ENCODE measurements at regions not wholly inside any gene's neighbourhood (a gene's known extent, or its start where the extent isn't known, plus 50 kb on each side); places are given as distances from the start of the nearest gene placed in this dataset.
"Not testable (repeated sequence)": the region's sequence is repeated elsewhere in the genome, so short reads cannot be mapped to it uniquely, and the experiment has no call there.

GRCh38 chr16:21422824-21423223 is 144.7 kb upstream of the CRYM start:
- intact Hi-C loops (cut with DNase I); ATAC-seq (ENCODE audit: poor library complexity): not testable (repeated sequence)
- peak; percentile 5 for DNase-seq

- ATAC-seq (ENCODE audit: poor library complexity); DNase-seq; intact Hi-C loops (cut with DNase I): not testable (repeated sequence)
These were observed 126.6 kb upstream of the CRYM start for GRCh38 chr16:21404699-21405098.

DNA sequence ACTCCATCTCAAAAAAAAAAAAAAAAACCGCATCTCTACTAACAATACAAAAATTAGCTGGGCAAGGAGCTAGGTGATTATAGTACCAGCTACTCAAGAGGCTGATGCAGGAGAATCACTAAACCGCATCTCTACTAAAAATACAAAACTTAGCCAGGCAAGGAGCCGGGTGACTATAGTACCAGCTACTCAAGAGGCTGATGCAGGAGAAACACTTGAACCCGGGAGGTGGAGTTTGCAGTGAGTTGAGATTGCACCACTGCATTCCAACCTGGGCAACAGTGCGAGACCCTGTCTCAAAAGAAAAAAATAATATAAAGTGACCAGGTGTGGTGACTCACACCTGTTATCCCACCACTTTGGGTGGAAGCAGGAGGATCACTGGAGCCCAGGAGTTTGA is 119.8 kb upstream of the CRYM start:
- ATAC-seq (ENCODE audit: poor library complexity); DNase-seq; intact Hi-C loops (cut with DNase I): not testable (repeated sequence)

GRCh38 chr16:21396545-21396944 is 118.5 kb upstream of the CRYM start:
- ATAC-seq (ENCODE audit: poor library complexity); DNase-seq: not testable (repeated sequence)

GRCh38 chr16:21390634-21391033 is 112.5 kb upstream of the CRYM start:
- ATAC-seq (ENCODE audit: poor library complexity); intact Hi-C loops (cut with DNase I); DNase-seq: not testable (repeated sequence)

More at GRCh38 chr16:21396545-21396944, 118.5 kb upstream of the CRYM start:
- intact Hi-C loops (cut with DNase I), result not testable (repeated sequence)

GRCh38 chr16:21389860-21390259 is 111.8 kb upstream of the CRYM start:
- DNase-seq; ATAC-seq (ENCODE audit: poor library complexity); intact Hi-C loops (cut with DNase I): not testable (repeated sequence)

GRCh38 chr16:21387757-21388156 is 109.7 kb upstream of the CRYM start:
- intact Hi-C loops (cut with DNase I); ATAC-seq (ENCODE audit: poor library complexity); DNase-seq: not testable (repeated sequence)

- intact Hi-C loops (cut with DNase I); ATAC-seq (ENCODE audit: poor library complexity): not testable (repeated sequence)
These were observed 108.3 kb upstream of the CRYM start for GRCh38 chr16:21386201-21386915.

DNA sequence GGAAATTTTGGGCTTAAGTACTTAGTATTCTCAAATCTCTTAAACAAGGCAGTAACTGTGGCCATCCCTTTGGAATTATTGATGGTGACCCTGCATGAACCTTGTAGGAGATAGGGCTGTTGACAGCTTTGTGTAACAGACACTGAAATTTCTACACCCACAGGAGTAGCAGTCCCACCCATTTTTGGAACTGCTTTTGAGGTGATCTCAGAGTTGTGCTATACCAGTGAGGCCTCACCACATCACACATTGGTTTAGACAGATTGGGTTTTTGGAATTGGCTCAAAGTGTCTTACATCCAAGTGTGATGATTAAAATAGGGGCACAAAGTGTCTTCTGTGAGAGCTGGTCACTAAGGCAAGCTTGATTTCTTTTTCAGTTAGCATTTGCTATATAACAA is 105.6 kb upstream of the CRYM start:
- intact Hi-C loops (cut with DNase I); DNase-seq: not testable (repeated sequence)
- ATAC-seq (ENCODE audit: poor library complexity), result peak; percentile 77

More at GRCh38 chr16:21386201-21386915, 108.3 kb upstream of the CRYM start:
- not testable (repeated sequence) for DNase-seq

GRCh38 chr16:21379645-21380044 is 101.6 kb upstream of the CRYM start:
- ATAC-seq (ENCODE audit: poor library complexity); DNase-seq; intact Hi-C loops (cut with DNase I): not testable (repeated sequence)

DNA sequence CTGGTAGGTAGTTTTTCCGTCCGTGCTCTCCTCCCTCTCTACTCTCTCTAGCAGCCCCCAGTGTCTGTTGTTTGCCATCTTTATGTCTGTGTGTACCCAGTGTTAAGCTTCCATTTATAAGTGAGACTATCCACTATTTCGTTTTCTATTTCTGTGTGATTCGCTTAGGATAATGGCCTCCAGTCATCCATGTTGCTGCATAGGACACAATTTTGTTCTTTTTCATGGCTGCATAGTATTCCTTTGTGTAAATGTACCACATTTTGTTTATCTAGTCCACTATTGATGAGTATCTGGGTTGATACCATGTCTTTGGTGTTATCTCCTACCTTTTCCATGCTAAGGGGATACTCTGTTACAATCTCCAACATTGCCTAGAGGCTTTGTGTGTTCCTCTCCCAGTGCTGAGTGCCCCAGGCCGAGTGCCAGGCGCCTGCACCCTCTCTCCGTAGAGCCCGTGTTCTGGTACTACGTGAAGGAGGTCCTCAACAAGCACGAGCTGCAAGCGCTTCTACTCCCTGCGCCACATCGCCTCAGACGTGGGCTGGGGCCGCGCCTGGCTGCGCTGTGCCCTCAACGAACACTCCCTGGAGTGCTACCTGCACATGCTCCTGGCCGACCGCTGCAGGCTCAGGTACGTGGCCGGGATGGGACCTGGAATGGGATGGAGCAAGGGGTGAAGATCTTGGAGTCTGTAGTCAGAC is 98.3 kb upstream of the CRYM start:
- intact Hi-C loops (cut with DNase I); ATAC-seq (ENCODE audit: poor library complexity); DNase-seq: not testable (repeated sequence)

DNA sequence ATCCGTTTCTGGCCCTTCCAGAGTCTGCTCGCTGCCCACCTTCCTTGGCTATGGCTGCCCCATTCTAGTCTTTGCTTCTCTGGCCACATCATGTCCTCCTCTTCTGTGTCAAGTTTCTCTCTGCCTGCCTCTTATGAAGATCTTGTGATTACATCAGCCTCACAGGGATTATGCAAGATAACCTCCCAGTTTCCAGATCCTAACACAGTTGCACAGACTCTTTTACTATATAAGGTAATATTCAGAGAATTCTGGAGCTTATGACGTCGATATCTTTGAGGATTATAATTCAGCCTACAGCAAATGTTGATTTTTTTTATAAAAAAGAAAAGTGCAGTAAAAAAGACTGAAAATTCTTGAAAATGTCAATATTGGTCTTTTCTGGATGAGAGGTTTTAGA is 97.2 kb upstream of the CRYM start:
- peak; percentile 64 for ATAC-seq (ENCODE audit: poor library complexity)
- intact Hi-C loops (cut with DNase I); DNase-seq: not testable (repeated sequence)

DNA sequence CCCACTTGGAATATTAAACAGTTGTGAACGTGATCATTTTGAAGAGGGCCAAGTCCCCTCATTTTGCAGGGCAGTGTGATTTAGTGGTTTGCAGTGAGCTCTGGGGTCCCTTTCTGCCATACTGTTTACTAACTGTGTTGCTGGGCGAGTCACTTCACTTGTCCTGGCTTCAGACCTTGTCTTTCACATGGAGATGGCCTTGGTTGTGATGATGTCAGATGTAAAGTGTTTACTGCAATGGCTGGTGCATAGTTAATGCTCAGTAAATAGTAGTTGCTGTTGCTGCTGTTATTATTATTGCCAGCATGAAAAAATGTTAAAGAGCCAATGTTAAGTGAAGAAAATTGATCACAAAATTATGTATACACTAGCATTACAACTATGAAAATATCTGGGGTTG is 95.4 kb upstream of the CRYM start:
- ATAC-seq (ENCODE audit: poor library complexity); intact Hi-C loops (cut with DNase I): not testable (repeated sequence)

GRCh38 chr16:21372862-21373261 is 94.8 kb upstream of the CRYM start:
- intact Hi-C loops (cut with DNase I); ATAC-seq (ENCODE audit: poor library complexity); DNase-seq: not testable (repeated sequence)

More for the DNA sequence above, 95.4 kb upstream of the CRYM start:
- not testable (repeated sequence) for DNase-seq

GRCh38 chr16:21372162-21372835 is 94.2 kb upstream of the CRYM start:
- ATAC-seq (ENCODE audit: poor library complexity); DNase-seq; intact Hi-C loops (cut with DNase I): not testable (repeated sequence)

DNA sequence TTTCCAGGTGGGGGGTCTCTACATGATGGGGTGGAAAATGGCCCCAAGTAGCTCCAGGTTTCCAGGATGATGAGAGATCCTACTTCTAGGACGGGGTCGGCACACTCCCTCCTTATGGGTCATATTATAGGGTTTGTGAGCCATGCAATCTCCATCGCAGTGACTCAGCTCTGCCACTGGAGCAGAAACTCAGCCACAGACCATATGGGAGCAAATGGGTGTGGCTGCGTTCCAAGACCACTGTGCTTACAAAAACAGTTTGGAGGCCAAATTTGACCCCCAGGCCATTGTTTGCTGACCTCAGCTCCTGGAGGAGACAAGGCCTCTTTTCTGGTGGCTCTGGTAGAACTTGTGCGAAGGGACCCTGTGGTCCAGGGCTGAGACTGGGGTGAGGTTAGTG is 92.7 kb upstream of the CRYM start:
- DNase-seq; intact Hi-C loops (cut with DNase I); ATAC-seq (ENCODE audit: poor library complexity): not testable (repeated sequence)

- DNase-seq; intact Hi-C loops (cut with DNase I): not testable (repeated sequence)
- peak; percentile 88 for ATAC-seq (ENCODE audit: poor library complexity)
These were observed 91.2 kb upstream of the CRYM start for GRCh38 chr16:21368973-21369942.

Data from Right ventricle myocardium superior (tissue), 1 donor.